MM.1S (cell line): ENCODE measurements at regions not wholly inside any gene's neighbourhood (a gene's known extent, or its start where the extent isn't known, plus 50 kb on each side); places are given as distances from the start of the nearest gene placed in this dataset.

ENCODE experiments used
- DNase-seq: peaks from one replicate; pipeline ENCODE4 v3.0.0-alpha.2; 2015
- H2AFZ ChIP-seq: fragments of 300-600 bp; sonication (generic); 2 replicates; pipeline ENCODE4 v1.6.0; 2016; ENCODE audit warnings: antibody characterized with exemption, low read length
- H3F3A ChIP-seq: fragments of 300-600 bp; sonication (generic); 2 replicates; pipeline ENCODE4 v1.6.1; 2016; ENCODE audit warnings: mild to moderate bottlenecking, antibody characterized with exemption, low read length, moderate library complexity, mixed read lengths; ENCODE audit not compliant: insufficient read depth
- H3K27ac ChIP-seq: fragments of 300-600 bp; sonication (generic); 2 replicates; pipeline ENCODE4 v1.5.1; 2016; ENCODE audit warnings: mild to moderate bottlenecking, low read length
- H3K27me3 ChIP-seq: fragments of 300-600 bp; sonication (generic); replicated peaks from 2 replicates; pipeline ENCODE4 v1.6.0; 2016; ENCODE audit warnings: low read length; ENCODE audit not compliant: insufficient read depth
- H3K36me3 ChIP-seq: fragments of 300-600 bp; sonication (generic); replicated peaks from 2 replicates; pipeline ENCODE4 v1.6.1; 2016; ENCODE audit warnings: mild to moderate bottlenecking, low read length, mixed read lengths; ENCODE audit not compliant: insufficient read depth
- H3K4me1 ChIP-seq: fragments of 300-600 bp; sonication (generic); 2 replicates; pipeline ENCODE4 v1.6.1; 2016; ENCODE audit warnings: low read length, mixed read lengths
- H3K4me2 ChIP-seq: fragments of 300-600 bp; sonication (generic); 2 replicates; pipeline ENCODE4 v1.6.0; 2016; ENCODE audit warnings: low read depth, low read length
- H3K4me3 ChIP-seq: fragments of 300-600 bp; sonication (generic); 2 replicates; pipeline ENCODE4 v1.5.1; 2016; ENCODE audit warnings: low read length, mixed read lengths
- H3K79me2 ChIP-seq: fragments of 300-600 bp; sonication (generic); 2 replicates; pipeline ENCODE4 v1.6.1; 2016; ENCODE audit warnings: mixed run types, low read length, mixed read lengths
- H3K9ac ChIP-seq: fragments of 300-600 bp; sonication (generic); 2 replicates; pipeline ENCODE4 v1.6.1; 2016; ENCODE audit warnings: low read length, mixed read lengths
- H3K9me2 ChIP-seq: fragments of 300-600 bp; sonication (generic); replicated peaks from 2 replicates; pipeline ENCODE4 v1.6.1; 2016; ENCODE audit warnings: mild to moderate bottlenecking, low read length, mixed read lengths; ENCODE audit not compliant: insufficient read depth
- H3K9me3 ChIP-seq: fragments of 300-600 bp; sonication (generic); replicated peaks from 2 replicates; pipeline ENCODE4 v1.6.1; 2016; ENCODE audit warnings: mild to moderate bottlenecking, low read length, mixed read lengths; ENCODE audit not compliant: insufficient read depth
- H4K20me1 ChIP-seq: fragments of 300-600 bp; sonication (generic); 2 replicates; pipeline ENCODE4 v1.6.1; 2016; ENCODE audit warnings: mild to moderate bottlenecking, low read length, moderate library complexity, mixed read lengths; ENCODE audit not compliant: insufficient read depth
- EZH2 ChIP-seq: fragments of 300-600 bp; sonication (generic); optimal IDR thresholded peaks from 2 replicates; pipeline ENCODE3; 2017; ENCODE audit warnings: low read depth, mild to moderate bottlenecking, antibody characterized with exemption, low read length, mixed read lengths
- EZH2phosphoT487 ChIP-seq: fragments of 300-600 bp; sonication (generic); IDR thresholded peaks from 2 replicates; pipeline ENCODE4 v1.6.1; 2018; ENCODE audit warnings: antibody characterized with exemption, low read length
- TF ChIP-seq, protein P1 (sequence below): fragments of 300-600 bp; sonication (generic); IDR thresholded peaks from 2 replicates; pipeline ENCODE4 v1.5.1; 2016; ENCODE audit warnings: antibody characterized with exemption, low read length, mixed read lengths

DNA sequence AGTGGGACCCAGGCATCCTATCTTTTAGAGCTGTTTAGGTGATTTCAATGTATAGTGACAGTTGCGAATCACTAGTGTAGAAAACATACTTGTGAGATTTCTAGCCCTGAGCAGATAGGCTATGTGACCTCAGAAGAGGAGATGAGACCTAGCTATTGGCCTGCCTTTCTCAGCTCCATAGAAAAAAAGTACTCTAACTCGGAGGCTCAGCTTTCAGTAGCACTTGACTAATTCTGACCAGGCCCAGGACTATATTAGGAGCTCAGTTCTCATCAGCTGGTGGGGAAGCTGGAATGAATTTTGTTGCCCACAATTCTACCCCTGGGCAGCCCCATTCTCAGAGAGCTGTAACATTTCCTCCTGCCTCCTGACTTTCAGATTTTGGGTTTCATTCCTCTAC lies 179.9 kb upstream of the NAMPT start:
- no peaks in the 10 kb centered on the region for H3K9me2 ChIP-seq
- no peak overlapping the region for H3K9ac ChIP-seq
- H3K36me3 ChIP-seq: no peaks in the 10 kb centered on the region
- H3K4me2 ChIP-seq: no peak overlapping the region
- no peaks in the 10 kb centered on the region for H3K27me3 ChIP-seq
- TF ChIP-seq, protein P1, sequence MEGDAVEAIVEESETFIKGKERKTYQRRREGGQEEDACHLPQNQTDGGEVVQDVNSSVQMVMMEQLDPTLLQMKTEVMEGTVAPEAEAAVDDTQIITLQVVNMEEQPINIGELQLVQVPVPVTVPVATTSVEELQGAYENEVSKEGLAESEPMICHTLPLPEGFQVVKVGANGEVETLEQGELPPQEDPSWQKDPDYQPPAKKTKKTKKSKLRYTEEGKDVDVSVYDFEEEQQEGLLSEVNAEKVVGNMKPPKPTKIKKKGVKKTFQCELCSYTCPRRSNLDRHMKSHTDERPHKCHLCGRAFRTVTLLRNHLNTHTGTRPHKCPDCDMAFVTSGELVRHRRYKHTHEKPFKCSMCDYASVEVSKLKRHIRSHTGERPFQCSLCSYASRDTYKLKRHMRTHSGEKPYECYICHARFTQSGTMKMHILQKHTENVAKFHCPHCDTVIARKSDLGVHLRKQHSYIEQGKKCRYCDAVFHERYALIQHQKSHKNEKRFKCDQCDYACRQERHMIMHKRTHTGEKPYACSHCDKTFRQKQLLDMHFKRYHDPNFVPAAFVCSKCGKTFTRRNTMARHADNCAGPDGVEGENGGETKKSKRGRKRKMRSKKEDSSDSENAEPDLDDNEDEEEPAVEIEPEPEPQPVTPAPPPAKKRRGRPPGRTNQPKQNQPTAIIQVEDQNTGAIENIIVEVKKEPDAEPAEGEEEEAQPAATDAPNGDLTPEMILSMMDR: no peak
- no peak for TF ChIP-seq EZH2
- no peak for TF ChIP-seq EZH2phosphoT487
- H3K27ac ChIP-seq: no peak overlapping the region
- H3F3A ChIP-seq: no peaks in the 10 kb centered on the region
- H3K9me3 ChIP-seq: no peaks in the 10 kb centered on the region
- no peaks in the 10 kb centered on the region for H4K20me1 ChIP-seq
- H3K4me3 ChIP-seq: no peak overlapping the region
- H3K79me2 ChIP-seq: no peaks in the 10 kb centered on the region
- no peak for DNase-seq
- peaks cover 14% of the 10 kb centered on the region for H3K4me1 ChIP-seq
- no peak overlapping the region for H2AFZ ChIP-seq

DNA sequence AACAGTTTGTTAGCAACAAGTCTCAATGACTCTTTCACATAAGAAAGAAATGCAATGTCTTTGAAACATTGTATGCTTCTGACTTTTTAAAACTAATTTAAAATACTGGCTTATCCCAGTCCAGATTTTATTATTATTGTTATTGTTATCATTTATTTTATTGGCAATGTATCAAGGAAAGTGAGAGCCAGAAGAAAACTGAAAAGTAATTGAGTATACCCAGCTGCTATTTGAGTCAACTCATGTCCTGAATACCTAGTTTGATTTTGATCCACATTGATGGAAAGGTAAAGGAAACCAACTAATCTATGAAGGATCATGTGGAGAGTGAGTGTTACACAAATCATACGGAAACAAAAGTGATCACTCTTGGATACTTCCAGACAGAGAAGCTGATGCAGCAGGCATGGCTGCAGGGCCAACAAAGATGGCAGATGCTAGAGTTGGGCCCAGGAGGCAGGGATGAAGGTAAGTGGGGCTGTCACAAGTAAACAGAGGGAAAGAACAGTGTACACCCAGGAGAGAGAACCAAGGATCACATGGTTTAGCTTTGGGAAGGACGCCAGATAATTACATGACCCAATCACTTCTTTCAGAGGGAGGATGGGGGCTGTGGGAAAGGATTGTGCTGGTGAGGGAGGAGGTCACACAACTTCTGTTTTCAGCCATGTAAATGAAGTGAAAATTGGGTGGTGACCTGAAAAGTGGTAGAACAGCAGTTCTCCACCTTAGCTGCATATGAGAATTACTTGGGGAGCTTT lies 179.2 kb upstream of the NAMPT start:
- Histone ChIP-seq H3K4me1 (peaks cover 14% of the 10 kb centered on the region), H3K79me2 (no peaks in the 10 kb centered on the region), H3K9me3 (no peaks in the 10 kb centered on the region), H3K4me3 (no peak overlapping the region), H3F3A (no peaks in the 10 kb centered on the region), H3K27me3 (no peaks in the 10 kb centered on the region), H3K4me2 (no peak overlapping the region), H3K9ac (no peak overlapping the region), H3K36me3 (no peaks in the 10 kb centered on the region), H4K20me1 (no peaks in the 10 kb centered on the region), H2AFZ (no peak overlapping the region), H3K9me2 (no peaks in the 10 kb centered on the region), H3K27ac (no peak overlapping the region)
- no peak for DNase-seq
- TF ChIP-seq, protein P1: no peak
- TF ChIP-seq EZH2 (no peak), EZH2phosphoT487 (no peak)

DNA sequence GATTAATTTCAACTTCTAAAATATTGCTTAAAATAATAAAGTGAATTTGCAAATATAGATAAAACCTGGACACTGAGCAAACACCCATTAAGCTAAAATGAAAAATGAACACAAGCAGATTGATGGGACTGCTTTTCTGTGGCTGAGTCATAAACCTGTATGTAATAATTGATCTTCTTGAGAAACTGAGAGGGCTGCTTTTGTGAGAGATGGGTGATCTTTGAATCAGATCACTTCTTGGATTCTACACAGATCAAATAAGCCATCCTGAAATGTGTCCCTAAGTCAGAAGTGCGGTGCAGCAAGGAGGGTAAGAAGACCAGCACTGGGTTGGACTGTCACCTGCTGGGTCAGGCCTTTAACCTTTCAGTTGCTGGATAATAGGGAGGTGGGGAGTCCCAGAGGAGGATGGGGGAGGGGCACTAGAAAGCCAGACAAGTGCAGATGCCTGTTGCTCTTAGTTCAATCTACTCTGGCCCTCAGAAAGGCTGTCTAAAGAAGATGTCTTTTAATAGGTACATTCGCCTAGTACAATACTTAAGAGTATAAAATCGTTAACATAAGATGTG lies 178.2 kb upstream of the NAMPT start:
- DNase-seq: no peak
- Histone ChIP-seq H3F3A (no peaks in the 10 kb centered on the region), H4K20me1 (no peaks in the 10 kb centered on the region), H3K9me3 (no peaks in the 10 kb centered on the region), H3K9me2 (no peaks in the 10 kb centered on the region), H3K79me2 (no peaks in the 10 kb centered on the region), H2AFZ (no peak overlapping the region), H3K27me3 (no peaks in the 10 kb centered on the region), H3K4me3 (no peak overlapping the region), H3K4me1 (peaks cover 14% of the 10 kb centered on the region), H3K27ac (no peak overlapping the region), H3K36me3 (no peaks in the 10 kb centered on the region), H3K9ac (no peak overlapping the region), H3K4me2 (no peak overlapping the region)
- TF ChIP-seq EZH2 (no peak), EZH2phosphoT487 (no peak)
- TF ChIP-seq, protein P1: no peak
